22Rv1 (cell line): ENCODE measurements at regions not wholly inside any gene's neighbourhood (a gene's known extent, or its start where the extent isn't known, plus 50 kb on each side); places are given as distances from the start of the nearest gene placed in this dataset.

Experiments
- CTCF ChIP-seq: fragments of 450-650 bp; IDR thresholded peaks from 2 replicates; pipeline ENCODE4 v1.5.1; 2017; ENCODE audit warnings: mild to moderate bottlenecking
- ZFX ChIP-seq: fragments of 450-650 bp; IDR thresholded peaks from 2 replicates; pipeline ENCODE4 v1.6.1; 2017; ENCODE audit warnings: antibody characterized with exemption, borderline replicate concordance

DNA sequence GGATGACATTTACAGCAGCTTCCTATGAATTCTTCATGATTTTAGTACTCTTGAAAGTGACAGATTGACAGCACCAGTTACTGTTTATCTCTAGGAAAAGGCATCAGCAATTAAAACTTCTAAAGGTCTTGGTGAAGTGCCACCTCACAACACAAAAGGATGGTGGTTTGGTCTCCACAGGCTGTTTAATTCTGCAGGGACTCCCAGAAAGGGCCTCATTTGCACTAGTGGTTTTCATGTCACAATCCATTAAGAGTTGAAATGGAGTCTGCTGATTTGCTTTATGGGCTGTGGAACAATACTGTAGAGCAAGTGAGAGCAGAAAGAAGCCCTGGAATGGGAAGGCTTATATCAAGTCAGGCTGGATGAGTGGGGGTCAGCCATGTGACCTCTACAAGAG lies 225.3 kb upstream of the KCNMB2 start:
- TF ChIP-seq CTCF = no peak
- no peak for TF ChIP-seq ZFX
